Activated CD4-positive, alpha-beta memory T cell treated with anti-CD3 and anti-CD28 coated beads for 36 hours (primary cell): ENCODE measurements at regions not wholly inside any gene's neighbourhood (a gene's known extent, or its start where the extent isn't known, plus 50 kb on each side); places are given as distances from the start of the nearest gene placed in this dataset.

ENCODE experiments used
- CTCF ChIA-PET: fragments of 350-600 bp; sonication (Branson Sonifier 250); formaldehyde crosslinking; loops from one replicate; lab custom pipeline; 2021; ENCODE audit warnings: antibody characterized with exemption, inconsistent platforms; lab: Charles Lee
- POLR2A ChIA-PET: fragments of 350-600 bp; sonication (Branson Sonifier 250); formaldehyde crosslinking; loops from one replicate; lab custom pipeline; 2021; ENCODE audit warnings: antibody characterized with exemption; lab: Charles Lee
- DNase-seq: peaks from one replicate; pipeline ENCODE4 v3.0.0-alpha.2; 2020
- H3K27ac Mint-ChIP-seq: one replicate; pipeline ENCODE4 v1.8.0; 2021; ENCODE audit warnings: mixed read lengths
- H3K27me3 Mint-ChIP-seq: one replicate; pipeline ENCODE4 v1.8.0; 2021; ENCODE audit warnings: mixed read lengths
- H3K36me3 Mint-ChIP-seq: one replicate; pipeline ENCODE4 v1.8.0; 2021; ENCODE audit warnings: mixed read lengths
- H3K4me1 Mint-ChIP-seq: one replicate; pipeline ENCODE4 v1.8.0; 2021; ENCODE audit warnings: low read depth, mixed read lengths
- H3K4me3 Mint-ChIP-seq: one replicate; pipeline ENCODE4 v1.8.0; 2021; ENCODE audit warnings: mild to moderate bottlenecking, mixed read lengths
- H3K9me3 Mint-ChIP-seq: one replicate; pipeline ENCODE4 v1.8.0; 2021; ENCODE audit warnings: mixed read lengths
- intact Hi-C: fragments of 100-400 bp; cut with micrococcal nuclease; formaldehyde crosslinking; loops from one replicate; pipeline ENCODE4 v1.15.1; 2023

DNA sequence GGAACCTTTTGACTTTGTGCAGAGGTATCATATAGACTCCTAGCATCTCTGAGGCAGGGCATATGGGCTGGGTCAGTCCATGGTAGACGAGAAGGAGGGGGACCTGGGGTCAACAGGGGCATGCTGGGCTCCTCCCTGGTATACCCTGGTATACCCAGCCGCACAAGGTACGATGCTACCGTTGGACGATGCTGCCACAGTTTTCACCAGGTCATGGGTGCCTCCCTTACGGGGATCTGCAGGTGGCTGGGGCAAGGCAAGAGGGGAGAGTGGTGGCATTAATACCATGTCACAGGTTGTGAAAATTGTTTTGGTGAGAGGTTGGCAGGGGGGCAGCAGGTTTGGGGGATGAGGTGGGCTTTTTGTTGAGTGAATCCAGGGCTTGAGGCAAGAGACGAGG is 149.8 kb downstream of the TSN start:
- ChIA-PET CTCF (no interaction called here), POLR2A (no interaction called here)
- no peak overlapping the region for H3K27ac Mint-ChIP-seq
- H3K27me3 Mint-ChIP-seq: no peaks in the 10 kb centered on the region
- no peaks in the 10 kb centered on the region for H3K9me3 Mint-ChIP-seq
- no peak overlapping the region for H3K4me3 Mint-ChIP-seq
- no peaks in the 10 kb centered on the region for H3K36me3 Mint-ChIP-seq
- intact Hi-C loops: no loop called here
- no peaks in the 10 kb centered on the region for H3K4me1 Mint-ChIP-seq
- DNase-seq: no peak

GRCh38 chr2:121906170-121906569 is 150.7 kb downstream of the TSN start:
- H3K27me3 Mint-ChIP-seq: no peaks in the 10 kb centered on the region
- no peak overlapping the region for H3K4me3 Mint-ChIP-seq
- H3K36me3 Mint-ChIP-seq: no peaks in the 10 kb centered on the region
- no peak overlapping the region for H3K27ac Mint-ChIP-seq
- ChIA-PET CTCF (no interaction called here), POLR2A (no interaction called here)
- H3K9me3 Mint-ChIP-seq: no peaks in the 10 kb centered on the region
- intact Hi-C loops: no loop called here
- no peak for DNase-seq
- no peaks in the 10 kb centered on the region for H3K4me1 Mint-ChIP-seq

- Mint-ChIP-seq H3K4me3 (no peak overlapping the region), H3K27ac (no peak overlapping the region), H3K9me3 (no peaks in the 10 kb centered on the region), H3K4me1 (no peaks in the 10 kb centered on the region), H3K27me3 (no peaks in the 10 kb centered on the region), H3K36me3 (no peaks in the 10 kb centered on the region)
- ChIA-PET POLR2A (no interaction called here), CTCF (no interaction called here)
- intact Hi-C loops: no loop called here
- no peak for DNase-seq
These were observed 152.5 kb downstream of the TSN start for GRCh38 chr2:121907928-121908327.

GRCh38 chr2:121910139-121910538 is 154.7 kb downstream of the TSN start:
- Mint-ChIP-seq H3K9me3 (no peaks in the 10 kb centered on the region), H3K27ac (no peak overlapping the region), H3K36me3 (no peaks in the 10 kb centered on the region), H3K27me3 (no peaks in the 10 kb centered on the region), H3K4me1 (no peaks in the 10 kb centered on the region), H3K4me3 (no peak overlapping the region)
- ChIA-PET POLR2A (no interaction called here), CTCF (no interaction called here)
- DNase-seq: no peak
- intact Hi-C loops: no loop called here

GRCh38 chr2:121911036-121911435 is 155.6 kb downstream of the TSN start:
- ChIA-PET POLR2A (no interaction called here), CTCF (no interaction called here)
- intact Hi-C loops: no loop called here
- H3K27me3 Mint-ChIP-seq: no peaks in the 10 kb centered on the region
- no peak overlapping the region for H3K4me3 Mint-ChIP-seq
- H3K9me3 Mint-ChIP-seq: no peaks in the 10 kb centered on the region
- DNase-seq: no peak
- no peaks in the 10 kb centered on the region for H3K36me3 Mint-ChIP-seq
- H3K4me1 Mint-ChIP-seq: no peaks in the 10 kb centered on the region
- no peak overlapping the region for H3K27ac Mint-ChIP-seq

DNA sequence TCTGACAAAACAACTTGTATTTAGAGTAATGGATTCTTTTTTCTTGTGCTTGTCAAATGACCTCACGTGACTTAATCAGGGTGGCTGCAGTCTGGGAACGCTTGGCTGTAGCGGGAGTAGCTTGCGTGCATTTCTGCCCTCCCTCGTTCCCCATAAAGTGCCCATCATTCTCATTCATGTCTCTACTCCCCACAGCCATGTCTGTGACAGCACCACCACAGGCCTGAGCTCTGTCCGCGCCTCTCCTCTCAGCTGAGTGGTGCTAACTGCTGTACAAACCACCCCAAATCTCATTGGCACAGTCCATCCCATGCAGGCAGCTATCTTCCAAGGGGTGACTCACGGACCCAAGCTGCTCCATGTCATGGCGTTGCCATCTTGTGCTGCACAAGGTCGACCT is 161.7 kb downstream of the TSN start:
- ChIA-PET POLR2A (no interaction called here), CTCF (no interaction called here)
- H3K36me3 Mint-ChIP-seq: no peaks in the 10 kb centered on the region
- H3K9me3 Mint-ChIP-seq: no peaks in the 10 kb centered on the region
- H3K27ac Mint-ChIP-seq: no peak overlapping the region
- intact Hi-C loops: no loop called here
- no peaks in the 10 kb centered on the region for H3K27me3 Mint-ChIP-seq
- H3K4me3 Mint-ChIP-seq: no peak overlapping the region
- H3K4me1 Mint-ChIP-seq: no peaks in the 10 kb centered on the region
- DNase-seq: no peak

GRCh38 chr2:121918231-121918630 is 162.8 kb downstream of the TSN start:
- no peaks in the 10 kb centered on the region for H3K4me1 Mint-ChIP-seq
- H3K36me3 Mint-ChIP-seq: no peaks in the 10 kb centered on the region
- intact Hi-C loops: no loop called here
- ChIA-PET POLR2A (no interaction called here), CTCF (no interaction called here)
- no peaks in the 10 kb centered on the region for H3K9me3 Mint-ChIP-seq
- H3K4me3 Mint-ChIP-seq: no peak overlapping the region
- DNase-seq: no peak
- H3K27ac Mint-ChIP-seq: no peak overlapping the region
- no peaks in the 10 kb centered on the region for H3K27me3 Mint-ChIP-seq

- CTCF ChIA-PET: no interaction called here
- DNase-seq: no peak
- Mint-ChIP-seq H3K36me3 (no peaks in the 10 kb centered on the region), H3K4me3 (no peak overlapping the region), H3K4me1 (no peaks in the 10 kb centered on the region), H3K9me3 (no peaks in the 10 kb centered on the region), H3K27me3 (no peaks in the 10 kb centered on the region), H3K27ac (no peak overlapping the region)
- POLR2A ChIA-PET: no interaction called here
- intact Hi-C loops: no loop called here
These were observed 164.4 kb downstream of the TSN start for GRCh38 chr2:121919803-121920202.

DNA sequence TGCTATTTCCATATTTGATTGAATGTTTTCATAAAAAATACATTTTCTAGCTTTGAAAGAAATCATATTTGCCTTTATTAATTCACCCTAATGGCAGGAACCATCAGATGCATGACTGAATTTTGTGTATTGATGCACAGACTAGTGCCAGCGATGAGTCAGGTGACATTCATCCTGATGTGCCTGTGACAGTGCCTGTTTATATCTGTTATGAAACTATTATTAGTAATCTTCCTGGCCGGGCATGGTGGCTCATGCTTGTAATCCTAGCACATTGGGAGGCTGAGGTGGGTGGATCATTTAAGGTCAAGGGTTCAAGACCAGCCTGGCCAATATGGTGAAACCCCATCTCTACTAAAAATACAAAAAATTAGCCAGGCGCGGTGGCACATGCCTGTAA is 170.0 kb downstream of the TSN start:
- Mint-ChIP-seq H3K27me3 (no peaks in the 10 kb centered on the region), H3K27ac (no peak overlapping the region), H3K4me1 (no peaks in the 10 kb centered on the region), H3K9me3 (no peaks in the 10 kb centered on the region), H3K4me3 (no peak overlapping the region), H3K36me3 (no peaks in the 10 kb centered on the region)
- ChIA-PET POLR2A (no interaction called here), CTCF (no interaction called here)
- no peak for DNase-seq
- intact Hi-C loops: no loop called here

DNA sequence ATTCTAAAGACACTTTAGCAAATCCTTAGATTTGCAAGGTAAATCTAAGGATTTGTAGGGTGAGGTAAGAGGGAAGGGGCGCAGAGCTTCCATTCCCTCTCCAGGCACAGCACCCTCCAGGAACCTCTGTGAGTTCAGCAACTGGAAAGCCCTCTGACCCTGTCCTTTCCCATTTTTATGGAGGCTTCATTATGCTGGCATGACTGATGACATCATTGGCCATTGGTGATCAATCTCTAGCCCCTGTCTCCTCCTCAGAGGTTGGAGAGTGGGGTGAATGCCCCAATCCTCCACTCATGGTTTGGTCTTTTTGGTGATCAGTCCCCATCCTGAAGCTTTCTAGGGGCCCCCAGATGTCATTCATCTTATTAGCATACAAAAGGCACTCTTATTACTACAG is 187.8 kb downstream of the TSN start:
- Mint-ChIP-seq H3K36me3 (no peaks in the 10 kb centered on the region), H3K27me3 (peaks cover 4% of the 10 kb centered on the region), H3K27ac (no peak overlapping the region), H3K4me1 (no peaks in the 10 kb centered on the region), H3K9me3 (no peaks in the 10 kb centered on the region), H3K4me3 (no peak overlapping the region)
- ChIA-PET POLR2A (no interaction called here), CTCF (no interaction called here)
- intact Hi-C loops: no loop called here
- no peak for DNase-seq

GRCh38 chr2:121944072-121944831 is 188.8 kb downstream of the TSN start:
- Mint-ChIP-seq H3K36me3 (no peaks in the 10 kb centered on the region), H3K4me1 (no peaks in the 10 kb centered on the region), H3K9me3 (no peaks in the 10 kb centered on the region), H3K27ac (no peak overlapping the region), H3K4me3 (no peak overlapping the region), H3K27me3 (peaks cover 6% of the 10 kb centered on the region)
- intact Hi-C loops: no loop called here
- POLR2A ChIA-PET: no interaction called here
- CTCF ChIA-PET: interaction anchor here (0.7 kb wide), 2 partner anchors 96 to 1267 kb away, joined by 3 to 4 read pairs; no protein-coding TSS in a partner anchor
- DNase-seq: no peak

DNA sequence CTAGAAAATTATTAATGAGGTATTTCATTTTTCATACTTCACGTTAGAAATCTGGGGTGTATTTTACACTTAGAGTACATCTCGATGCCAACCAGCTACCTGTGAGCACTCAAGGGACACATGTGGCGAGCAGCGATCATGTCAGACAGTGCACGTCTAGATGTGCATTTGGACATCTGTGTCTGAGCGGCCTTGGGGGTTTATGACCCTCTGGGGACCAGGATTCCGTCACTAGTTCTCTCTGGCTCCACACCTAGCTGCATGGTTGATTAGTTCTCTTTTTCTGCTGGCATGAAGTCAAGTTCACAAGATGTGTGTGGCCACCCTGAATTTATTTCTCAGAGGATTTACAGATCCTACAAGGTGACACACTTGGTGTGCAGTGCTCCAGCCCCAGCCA is 192.2 kb downstream of the TSN start:
- H3K27ac Mint-ChIP-seq: no peak overlapping the region
- H3K4me3 Mint-ChIP-seq: no peak overlapping the region
- DNase-seq: no peak
- H3K36me3 Mint-ChIP-seq: no peaks in the 10 kb centered on the region
- ChIA-PET CTCF (no interaction called here), POLR2A (no interaction called here)
- H3K9me3 Mint-ChIP-seq: no peaks in the 10 kb centered on the region
- no peaks in the 10 kb centered on the region for H3K4me1 Mint-ChIP-seq
- H3K27me3 Mint-ChIP-seq: peaks cover 6% of the 10 kb centered on the region
- intact Hi-C loops: no loop called here

DNA sequence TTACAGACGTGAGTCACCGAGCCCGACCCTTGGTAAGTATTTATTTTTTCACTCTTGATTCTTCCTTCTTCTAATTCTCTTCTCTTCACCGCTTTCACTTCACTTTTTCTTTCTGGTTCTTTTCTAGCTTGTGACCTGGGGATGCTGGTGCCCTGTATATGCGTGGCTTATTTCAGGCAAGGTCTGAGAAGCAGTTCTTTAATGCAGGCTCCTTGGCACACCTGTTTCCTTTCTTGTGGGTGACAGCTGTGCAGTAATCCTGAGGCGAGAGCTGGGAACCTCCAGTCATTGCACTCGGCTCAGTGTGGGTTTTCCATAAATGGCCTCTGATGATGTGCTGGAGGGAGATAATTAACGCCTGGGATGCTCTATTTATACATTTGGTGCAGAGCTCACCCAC is 193.8 kb downstream of the TSN start:
- POLR2A ChIA-PET: no interaction called here
- intact Hi-C loops: no loop called here

More for the DNA sequence above, 193.8 kb downstream of the TSN start:
- Mint-ChIP-seq H3K27me3 (peaks cover 6% of the 10 kb centered on the region), H3K9me3 (no peaks in the 10 kb centered on the region), H3K4me3 (no peak overlapping the region), H3K4me1 (no peaks in the 10 kb centered on the region), H3K36me3 (no peaks in the 10 kb centered on the region), H3K27ac (no peak overlapping the region)
- no peak for DNase-seq
- CTCF ChIA-PET: no interaction called here
